OCI-LY7 (cell line): ENCODE measurements at regions not wholly inside any gene's neighbourhood (a gene's known extent, or its start where the extent isn't known, plus 50 kb on each side); places are given as distances from the start of the nearest gene placed in this dataset.

Experiments used
- EZH2phosphoT487 ChIP-seq: fragments of 200-600 bp; sonication (generic); IDR thresholded peaks from 2 replicates; pipeline ENCODE4 v1.6.1; 2018; ENCODE audit warnings: low read depth, borderline replicate concordance, mild to moderate bottlenecking, mixed run types, antibody characterized with exemption, low read length, moderate library complexity, mixed read lengths
- TF ChIP-seq, protein P1 (sequence below): fragments of 200-600 bp; sonication (generic); conservative IDR thresholded peaks from 2 replicates; pipeline ENCODE4 v1.5.1; 2014; ENCODE audit warnings: mild to moderate bottlenecking, antibody characterized with exemption, low read length, moderate library complexity, mixed read lengths

DNA sequence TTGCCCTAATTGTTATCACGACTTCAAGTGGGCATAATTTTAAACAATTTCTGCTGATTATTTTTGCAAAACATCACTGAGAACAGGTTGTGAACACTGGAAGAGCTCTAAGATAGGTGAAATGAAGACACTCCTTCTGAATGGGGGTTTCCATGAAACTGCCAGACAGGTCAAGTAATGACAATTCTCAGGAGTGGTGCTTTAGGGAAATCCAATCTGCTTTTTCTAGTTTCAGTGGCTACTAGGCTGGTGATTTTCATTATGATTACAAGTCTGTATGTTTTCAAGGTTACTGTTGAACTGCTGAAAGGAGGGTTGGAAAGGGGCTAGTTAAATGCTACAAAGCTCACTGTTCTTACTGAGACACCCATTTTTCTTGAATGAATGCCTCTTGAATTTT lies 1724.2 kb downstream of the PCDH9 start:
- TF ChIP-seq, protein P1, sequence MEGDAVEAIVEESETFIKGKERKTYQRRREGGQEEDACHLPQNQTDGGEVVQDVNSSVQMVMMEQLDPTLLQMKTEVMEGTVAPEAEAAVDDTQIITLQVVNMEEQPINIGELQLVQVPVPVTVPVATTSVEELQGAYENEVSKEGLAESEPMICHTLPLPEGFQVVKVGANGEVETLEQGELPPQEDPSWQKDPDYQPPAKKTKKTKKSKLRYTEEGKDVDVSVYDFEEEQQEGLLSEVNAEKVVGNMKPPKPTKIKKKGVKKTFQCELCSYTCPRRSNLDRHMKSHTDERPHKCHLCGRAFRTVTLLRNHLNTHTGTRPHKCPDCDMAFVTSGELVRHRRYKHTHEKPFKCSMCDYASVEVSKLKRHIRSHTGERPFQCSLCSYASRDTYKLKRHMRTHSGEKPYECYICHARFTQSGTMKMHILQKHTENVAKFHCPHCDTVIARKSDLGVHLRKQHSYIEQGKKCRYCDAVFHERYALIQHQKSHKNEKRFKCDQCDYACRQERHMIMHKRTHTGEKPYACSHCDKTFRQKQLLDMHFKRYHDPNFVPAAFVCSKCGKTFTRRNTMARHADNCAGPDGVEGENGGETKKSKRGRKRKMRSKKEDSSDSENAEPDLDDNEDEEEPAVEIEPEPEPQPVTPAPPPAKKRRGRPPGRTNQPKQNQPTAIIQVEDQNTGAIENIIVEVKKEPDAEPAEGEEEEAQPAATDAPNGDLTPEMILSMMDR = no peak
- no peak for TF ChIP-seq EZH2phosphoT487
